ENCODE measurements at regions not wholly inside any gene's neighbourhood (a gene's known extent, or its start where the extent isn't known, plus 50 kb on each side); places are given as distances from the start of the nearest gene placed in this dataset.

GRCh38 chr9:103245369-103245768, 250.2 kb downstream of the CYLC2 start:
- H3K4me3 ChIP-seq (replicated peaks in 1 of 3; ENCODE audit: insufficient read depth in 1 of 3, low read depth in 1 of 3, low read length in 3 of 3): no peak overlapping the region
- no peak overlapping the region for H3K4me2 ChIP-seq (ENCODE audit: insufficient read depth, low read length)
- H3K9me1 ChIP-seq (replicated peaks; ENCODE audit: control insufficient read depth, extremely low read depth, insufficient read depth, low read length): no peaks in the 10 kb centered on the region
- CTCF ChIA-PET: no interaction called here
- dilution Hi-C loops (cut with MboI; ENCODE audit: extremely low pct_ligation_motif_present, low sequenced_read_pairs): no loop called here
- no peak overlapping the region for H3K9ac ChIP-seq (replicated peaks; ENCODE audit: extremely low read depth, insufficient read depth, low read length)
- FAIRE-seq (no peak), DNase-seq (ENCODE audit: low read depth, low spot score) (no peak)
- H4K20me1 ChIP-seq (replicated peaks; ENCODE audit: control insufficient read depth, extremely low read depth, insufficient read depth, low read length): no peaks in the 10 kb centered on the region
- no peaks in the 10 kb centered on the region for H3K9me3 ChIP-seq (replicated peaks; ENCODE audit: control insufficient read depth, insufficient read depth, low read length)
- POLR2A ChIA-PET: no interaction called here
- H3K27me3 ChIP-seq (ENCODE audit: control insufficient read depth in 2 of 2, insufficient read depth in 2 of 2, low read length in 2 of 2): no peaks in the 10 kb centered on the region
- BruUV-seq (replicated peaks): no TSS peak
- TF ChIP-seq EZH2 (IDR thresholded peaks at IDR 0.05; ENCODE audit: borderline replicate concordance, low read depth, low read length, severe bottlenecking): no peak
- TF ChIP-seq FOS (IDR thresholded peaks at IDR 0.05; ENCODE audit: borderline replicate concordance, insufficient read depth, low read length): no peak
- no peak for TF ChIP-seq JUN (IDR thresholded peaks at IDR 0.05; ENCODE audit: borderline replicate concordance, insufficient read depth, insufficient read length, low read depth)
- no peak overlapping the region for H3K27ac ChIP-seq (ENCODE audit: insufficient read depth, low read depth, low read length)
- no peaks in the 10 kb centered on the region for H3K36me3 ChIP-seq (ENCODE audit: control insufficient read depth in 2 of 2, extremely low read depth in 1 of 2, insufficient read depth in 2 of 2, low read length in 2 of 2)
- no peaks in the 10 kb centered on the region for H3K4me1 ChIP-seq (ENCODE audit: control insufficient read depth, extremely low read depth, insufficient read depth, low read length)
- intact Hi-C loops (cut with micrococcal nuclease): no loop called here
- no peaks in the 10 kb centered on the region for H3K79me2 ChIP-seq (ENCODE audit: control insufficient read depth, insufficient read depth, low read length)
- no peak overlapping the region for H2AFZ ChIP-seq (ENCODE audit: low read depth, low read length)

DNA sequence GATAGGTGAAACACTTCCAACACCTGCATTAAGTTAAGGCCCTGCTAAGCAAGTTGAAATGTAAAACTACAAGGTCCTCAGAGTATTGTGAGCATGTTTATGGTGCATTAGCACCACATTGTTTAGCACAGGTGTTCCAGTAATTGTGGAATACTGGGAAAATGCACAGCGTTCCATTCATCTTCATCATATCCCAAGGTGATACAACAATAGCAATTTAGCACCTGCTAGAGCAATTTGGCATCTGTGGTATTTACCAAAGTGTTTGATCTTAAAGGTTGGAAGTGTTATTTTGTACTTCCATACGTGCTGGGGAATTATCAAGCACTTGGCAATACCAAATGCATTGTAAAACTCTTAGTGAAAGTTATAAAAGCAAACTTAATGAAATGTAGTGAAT, 266.8 kb downstream of the CYLC2 start:
- H3K27ac ChIP-seq (ENCODE audit: insufficient read depth, low read depth, low read length): no peak overlapping the region
- no peaks in the 10 kb centered on the region for H4K20me1 ChIP-seq (replicated peaks; ENCODE audit: control insufficient read depth, extremely low read depth, insufficient read depth, low read length)
- no peak overlapping the region for H2AFZ ChIP-seq (ENCODE audit: low read depth, low read length)
- no peak for FAIRE-seq
- dilution Hi-C loops (cut with MboI; ENCODE audit: extremely low pct_ligation_motif_present, low sequenced_read_pairs): no loop called here
- H3K4me2 ChIP-seq (ENCODE audit: insufficient read depth, low read length): no peak overlapping the region
- CTCF ChIA-PET: no interaction called here
- H3K36me3 ChIP-seq (ENCODE audit: control insufficient read depth in 2 of 2, extremely low read depth in 1 of 2, insufficient read depth in 2 of 2, low read length in 2 of 2): no peaks in the 10 kb centered on the region
- no peaks in the 10 kb centered on the region for H3K9me1 ChIP-seq (replicated peaks; ENCODE audit: control insufficient read depth, extremely low read depth, insufficient read depth, low read length)
- no peak for DNase-seq (ENCODE audit: low read depth, low spot score)
- POLR2A ChIA-PET: no interaction called here
- no peaks in the 10 kb centered on the region for H3K27me3 ChIP-seq (ENCODE audit: control insufficient read depth in 2 of 2, insufficient read depth in 2 of 2, low read length in 2 of 2)
- no peak for TF ChIP-seq JUN (IDR thresholded peaks at IDR 0.05; ENCODE audit: borderline replicate concordance, insufficient read depth, insufficient read length, low read depth)
- no peak for TF ChIP-seq MYC (IDR thresholded peaks at IDR 0.05; ENCODE audit: low read depth, low read length)
- no peak for TF ChIP-seq POLR2A (IDR thresholded peaks at IDR 0.05; ENCODE audit: low read depth, low read length)
- TF ChIP-seq, protein P1, sequence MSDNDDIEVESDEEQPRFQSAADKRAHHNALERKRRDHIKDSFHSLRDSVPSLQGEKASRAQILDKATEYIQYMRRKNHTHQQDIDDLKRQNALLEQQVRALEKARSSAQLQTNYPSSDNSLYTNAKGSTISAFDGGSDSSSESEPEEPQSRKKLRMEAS (IDR thresholded peaks at IDR 0.05; ENCODE audit: insufficient read depth, insufficient read length): no peak
- no peak for TF ChIP-seq FOS (IDR thresholded peaks at IDR 0.05; ENCODE audit: borderline replicate concordance, insufficient read depth, low read length)
- TF ChIP-seq GATA2 (IDR thresholded peaks at IDR 0.05; ENCODE audit: insufficient read depth, insufficient read length, low read depth, low read length): no peak
- no peak for TF ChIP-seq POLR2AphosphoS5 (IDR thresholded peaks at IDR 0.05; ENCODE audit: insufficient read depth, low read depth, low read length)
- TF ChIP-seq, protein P2, sequence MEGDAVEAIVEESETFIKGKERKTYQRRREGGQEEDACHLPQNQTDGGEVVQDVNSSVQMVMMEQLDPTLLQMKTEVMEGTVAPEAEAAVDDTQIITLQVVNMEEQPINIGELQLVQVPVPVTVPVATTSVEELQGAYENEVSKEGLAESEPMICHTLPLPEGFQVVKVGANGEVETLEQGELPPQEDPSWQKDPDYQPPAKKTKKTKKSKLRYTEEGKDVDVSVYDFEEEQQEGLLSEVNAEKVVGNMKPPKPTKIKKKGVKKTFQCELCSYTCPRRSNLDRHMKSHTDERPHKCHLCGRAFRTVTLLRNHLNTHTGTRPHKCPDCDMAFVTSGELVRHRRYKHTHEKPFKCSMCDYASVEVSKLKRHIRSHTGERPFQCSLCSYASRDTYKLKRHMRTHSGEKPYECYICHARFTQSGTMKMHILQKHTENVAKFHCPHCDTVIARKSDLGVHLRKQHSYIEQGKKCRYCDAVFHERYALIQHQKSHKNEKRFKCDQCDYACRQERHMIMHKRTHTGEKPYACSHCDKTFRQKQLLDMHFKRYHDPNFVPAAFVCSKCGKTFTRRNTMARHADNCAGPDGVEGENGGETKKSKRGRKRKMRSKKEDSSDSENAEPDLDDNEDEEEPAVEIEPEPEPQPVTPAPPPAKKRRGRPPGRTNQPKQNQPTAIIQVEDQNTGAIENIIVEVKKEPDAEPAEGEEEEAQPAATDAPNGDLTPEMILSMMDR (IDR thresholded peaks at IDR 0.05; ENCODE audit: extremely low read depth in 1 of 2, insufficient read depth in 1 of 2, low read depth in 1 of 2, low read length in 2 of 2): no peak
- TF ChIP-seq EZH2 (IDR thresholded peaks at IDR 0.05; ENCODE audit: borderline replicate concordance, low read depth, low read length, severe bottlenecking): no peak
- no peaks in the 10 kb centered on the region for H3K4me1 ChIP-seq (ENCODE audit: control insufficient read depth, extremely low read depth, insufficient read depth, low read length)
- H3K79me2 ChIP-seq (ENCODE audit: control insufficient read depth, insufficient read depth, low read length): no peaks in the 10 kb centered on the region
- no peak overlapping the region for H3K4me3 ChIP-seq (replicated peaks in 1 of 3; ENCODE audit: insufficient read depth in 1 of 3, low read depth in 1 of 3, low read length in 3 of 3)
- no peak overlapping the region for H3K9ac ChIP-seq (replicated peaks; ENCODE audit: extremely low read depth, insufficient read depth, low read length)
- BruUV-seq (replicated peaks): no TSS peak
- peaks cover 2% of the 10 kb centered on the region for H3K9me3 ChIP-seq (replicated peaks; ENCODE audit: control insufficient read depth, insufficient read depth, low read length)
- intact Hi-C loops (cut with micrococcal nuclease): no loop called here
